Trophoblast cell (in vitro differentiated cells and primary cell): ENCODE measurements at regions not wholly inside any gene's neighbourhood (a gene's known extent, or its start where the extent isn't known, plus 50 kb on each side); places are given as distances from the start of the nearest gene placed in this dataset.

Experiments
- DNase-seq, 2 donors: peaks; one replicate each; pipeline ENCODE4 v3.0.0-alpha.2; 2016
- H2AFZ ChIP-seq: 2 replicates; pipeline ENCODE4 v1.6.1; 2013; ENCODE audit warnings: low read length, moderate library complexity, mild to moderate bottlenecking; ENCODE audit not compliant: insufficient read depth, poor library complexity
- H2AK5ac ChIP-seq: 2 replicates; pipeline ENCODE4 v1.6.1; 2013; ENCODE audit warnings: mild to moderate bottlenecking, low read length
- H2BK120ac ChIP-seq: 2 replicates; pipeline ENCODE4 v1.6.1; 2013; ENCODE audit warnings: low read length, mild to moderate bottlenecking, moderate library complexity; ENCODE audit not compliant: insufficient read depth, poor library complexity
- H2BK12ac ChIP-seq: 2 replicates; pipeline ENCODE4 v1.6.1; 2013; ENCODE audit warnings: mild to moderate bottlenecking, low read length, moderate library complexity
- H2BK5ac ChIP-seq: 2 replicates; pipeline ENCODE4 v1.6.1; 2013; ENCODE audit warnings: low read length, low read depth, moderate library complexity, mild to moderate bottlenecking; ENCODE audit not compliant: poor library complexity
- H3K14ac ChIP-seq: 2 replicates; pipeline ENCODE4 v1.6.1; 2013; ENCODE audit warnings: mild to moderate bottlenecking, low read length
- H3K18ac ChIP-seq: 2 replicates; pipeline ENCODE4 v1.6.1; 2013; ENCODE audit warnings: mild to moderate bottlenecking, low read length
- H3K23ac ChIP-seq: 2 replicates; pipeline ENCODE4 v1.6.1; 2013; ENCODE audit warnings: low read length
- H3K27ac ChIP-seq: 2 replicates; pipeline ENCODE4 v1.5.1; 2013; ENCODE audit warnings: low read depth, mild to moderate bottlenecking, inconsistent platforms, low read length, moderate library complexity
- H3K27me3 ChIP-seq: 2 replicates; pipeline ENCODE4 v1.6.1; 2013; ENCODE audit warnings: inconsistent platforms, mild to moderate bottlenecking, low read length, moderate library complexity; ENCODE audit not compliant: insufficient read depth
- H3K36me3 ChIP-seq, 2 experiments: 1 replicate in 1 of 2; 2 replicates in 1 of 2; pipeline ENCODE4 v1.6.1; 2013; ENCODE audit warnings: low read length in 2 of 2, mild to moderate bottlenecking in 2 of 2, moderate library complexity in 1 of 2; ENCODE audit not compliant: insufficient read depth in 2 of 2, control insufficient read depth in 1 of 2
- H3K4ac ChIP-seq: 2 replicates; pipeline ENCODE4 v1.6.1; 2013; ENCODE audit warnings: low read depth, mild to moderate bottlenecking, low read length, moderate library complexity
- H3K4me1 ChIP-seq, 2 experiments: 1 replicate in 1 of 2; 2 replicates in 1 of 2; pipeline ENCODE4 v1.6.1; 2013; ENCODE audit warnings: low read length in 2 of 2, mild to moderate bottlenecking in 2 of 2, moderate library complexity in 1 of 2; ENCODE audit not compliant: insufficient read depth in 2 of 2, control insufficient read depth in 1 of 2
- H3K4me2 ChIP-seq: 2 replicates; pipeline ENCODE4 v1.6.1; 2013; ENCODE audit warnings: inconsistent platforms, mild to moderate bottlenecking, low read length, moderate library complexity
- H3K4me3 ChIP-seq: 2 replicates; pipeline ENCODE4 v1.5.1; 2013; ENCODE audit warnings: mild to moderate bottlenecking, low read depth, low read length, inconsistent platforms
- H3K79me1 ChIP-seq: one replicate; pipeline ENCODE4 v1.6.1; 2013; ENCODE audit warnings: low read length
- H3K79me2 ChIP-seq: 2 replicates; pipeline ENCODE4 v1.6.1; 2013; ENCODE audit warnings: low read length, mild to moderate bottlenecking; ENCODE audit not compliant: control insufficient read depth, insufficient read depth, poor library complexity
- H3K9ac ChIP-seq: 2 replicates; pipeline ENCODE4 v1.6.1; 2013; ENCODE audit warnings: mild to moderate bottlenecking, low read length
- H3K9me3 ChIP-seq: 2 replicates; pipeline ENCODE4 v1.6.1; 2013; ENCODE audit warnings: low read depth, mild to moderate bottlenecking, control low read depth, inconsistent platforms, low read length; ENCODE audit not compliant: insufficient read depth
- H4K12ac ChIP-seq: 2 replicates; pipeline ENCODE4 v1.6.1; 2013; ENCODE audit warnings: low read depth, mild to moderate bottlenecking, low read length, moderate library complexity
- H4K8ac ChIP-seq: 2 replicates; pipeline ENCODE4 v1.6.1; 2013; ENCODE audit warnings: low read depth, mild to moderate bottlenecking, low read length, moderate library complexity
- H4K91ac ChIP-seq: one replicate; pipeline ENCODE4 v1.6.1; 2013; ENCODE audit warnings: low read depth, mild to moderate bottlenecking, low read length, moderate library complexity
- WGBS: extraction: QIAGEN DNeasy Blood & Tissue Kit; methylation state at CpG from one replicate; pipeline ENCODE4 v1.1.7; 2013; ENCODE audit warnings: missing lambda C conversion rate; ENCODE audit not compliant: insufficient read length, insufficient coverage; ENCODE audit errors: extremely low coverage; 5-methylcytosine and 5-hydroxymethylcytosine counted together

DNA sequence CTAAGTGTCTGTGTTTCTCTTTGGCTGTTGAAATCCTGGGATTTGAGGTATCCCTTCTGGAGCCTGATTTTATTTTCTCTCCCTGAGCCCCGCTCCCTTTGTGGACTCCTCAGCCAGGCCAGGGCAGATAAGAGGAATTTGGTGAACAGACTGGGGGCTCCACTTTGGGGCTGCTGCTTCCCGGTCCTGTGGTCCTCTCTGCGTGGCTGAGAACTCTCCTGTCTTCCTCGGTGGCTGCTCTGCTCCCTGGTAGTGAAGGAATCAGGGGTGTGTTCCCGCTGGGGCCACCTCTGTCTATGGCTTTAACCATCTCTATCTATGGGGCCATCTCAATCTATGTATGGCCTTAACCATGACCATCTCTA is 71.7 kb upstream of the SH3PXD2B start:
- Histone ChIP-seq H3K36me3 (no peaks in the 10 kb centered on the region), H3K18ac (no peak overlapping the region), H2AK5ac (no peak overlapping the region), H2BK12ac (no peak overlapping the region), H3K23ac (no peak overlapping the region), H3K14ac (no peak overlapping the region), H3K9me3 (peaks cover 2% of the 10 kb centered on the region), H3K4me1 (no peaks in the 10 kb centered on the region), H2AFZ (no peak overlapping the region), H4K8ac (no peak overlapping the region), H2BK5ac (no peak overlapping the region), H4K12ac (no peak overlapping the region), H3K4ac (no peak overlapping the region), H3K9ac (no peak overlapping the region), H3K79me1 (no peaks in the 10 kb centered on the region), H3K27ac (no peak overlapping the region), H3K4me2 (no peak overlapping the region), H3K79me2 (no peaks in the 10 kb centered on the region), H4K91ac (no peak overlapping the region), H2BK120ac (no peak overlapping the region), H3K4me3 (no peak overlapping the region), H3K27me3 (no peaks in the 10 kb centered on the region)
- no CpG with 5 or more reads among the region's 5 CpGs for WGBS
- DNase-seq = no peak

DNA sequence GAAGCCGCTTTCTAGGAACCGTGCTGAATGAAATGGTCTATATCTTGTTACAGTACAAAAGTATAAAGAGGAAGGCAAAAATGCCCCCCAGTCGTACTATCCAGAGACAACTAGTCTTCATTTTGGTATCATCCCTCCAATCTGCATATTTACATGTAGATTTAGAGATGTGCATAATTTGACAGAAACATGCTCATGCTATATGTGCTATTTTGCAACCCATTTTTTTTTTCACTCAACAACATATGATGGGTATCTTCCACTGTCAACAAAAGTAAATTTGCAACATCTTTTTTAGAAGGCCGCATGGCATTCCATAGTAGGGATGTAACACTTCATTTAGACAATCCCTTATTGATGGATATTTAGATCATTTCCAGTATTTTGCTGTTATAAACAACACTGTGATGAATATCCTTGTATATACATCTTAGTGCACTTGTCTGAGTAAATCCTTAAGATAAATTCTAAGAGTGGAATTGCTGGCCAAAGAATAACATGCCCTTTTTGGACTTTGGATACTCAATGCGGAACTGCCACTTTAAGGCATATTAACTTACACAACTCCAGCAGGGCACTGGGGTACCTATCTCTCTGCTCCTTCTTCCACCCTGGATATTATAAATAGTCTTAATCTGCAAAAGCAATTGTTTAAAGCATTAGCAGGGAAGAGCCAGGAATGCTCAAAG is 71.1 kb upstream of the SH3PXD2B start:
- Histone ChIP-seq H3K27me3 (no peaks in the 10 kb centered on the region), H3K36me3 (no peaks in the 10 kb centered on the region), H3K4me1 (no peaks in the 10 kb centered on the region), H2BK12ac (no peak overlapping the region), H3K23ac (no peak overlapping the region), H3K4me2 (no peak overlapping the region), H3K27ac (no peak overlapping the region), H2BK5ac (no peak overlapping the region), H3K14ac (no peak overlapping the region), H3K18ac (no peak overlapping the region), H3K9me3 (peaks cover 2% of the 10 kb centered on the region), H4K12ac (no peak overlapping the region), H4K8ac (no peak overlapping the region), H3K4ac (no peak overlapping the region), H2BK120ac (no peak overlapping the region), H3K9ac (no peak overlapping the region), H2AFZ (no peak overlapping the region), H3K4me3 (no peak overlapping the region), H4K91ac (no peak overlapping the region), H3K79me1 (no peaks in the 10 kb centered on the region), H3K79me2 (no peaks in the 10 kb centered on the region), H2AK5ac (no peak overlapping the region)
- no peak for DNase-seq
- WGBS = no CpG with 5 or more reads among the region's 5 CpGs

GRCh38 chr5:172524573-172525021 is 70.3 kb upstream of the SH3PXD2B start:
- H3K36me3 ChIP-seq = no peaks in the 10 kb centered on the region
- no peak overlapping the region for H3K4ac ChIP-seq
- no peak overlapping the region for H2AFZ ChIP-seq
- peak in 1 of 2 donors; percentile 14 for DNase-seq
- no peaks in the 10 kb centered on the region for H3K79me2 ChIP-seq
- no peak overlapping the region for H4K12ac ChIP-seq
- no CpG with 5 or more reads among the region's 6 CpGs for WGBS
- H2BK12ac ChIP-seq = no peak overlapping the region
- H3K4me1 ChIP-seq = no peaks in the 10 kb centered on the region
- H3K27me3 ChIP-seq = no peaks in the 10 kb centered on the region
- H3K9ac ChIP-seq = no peak overlapping the region
- H3K27ac ChIP-seq = no peak overlapping the region
- no peak overlapping the region for H3K14ac ChIP-seq
- no peak overlapping the region for H4K8ac ChIP-seq
- H4K91ac ChIP-seq = no peak overlapping the region
- H2BK120ac ChIP-seq = no peak overlapping the region
- no peak overlapping the region for H3K23ac ChIP-seq
- no peak overlapping the region for H3K18ac ChIP-seq
- H3K4me2 ChIP-seq = no peak overlapping the region
- H2BK5ac ChIP-seq = no peak overlapping the region
- no peak overlapping the region for H2AK5ac ChIP-seq
- H3K79me1 ChIP-seq = no peaks in the 10 kb centered on the region
- H3K4me3 ChIP-seq = no peak overlapping the region
- H3K9me3 ChIP-seq = peaks cover 2% of the 10 kb centered on the region

DNA sequence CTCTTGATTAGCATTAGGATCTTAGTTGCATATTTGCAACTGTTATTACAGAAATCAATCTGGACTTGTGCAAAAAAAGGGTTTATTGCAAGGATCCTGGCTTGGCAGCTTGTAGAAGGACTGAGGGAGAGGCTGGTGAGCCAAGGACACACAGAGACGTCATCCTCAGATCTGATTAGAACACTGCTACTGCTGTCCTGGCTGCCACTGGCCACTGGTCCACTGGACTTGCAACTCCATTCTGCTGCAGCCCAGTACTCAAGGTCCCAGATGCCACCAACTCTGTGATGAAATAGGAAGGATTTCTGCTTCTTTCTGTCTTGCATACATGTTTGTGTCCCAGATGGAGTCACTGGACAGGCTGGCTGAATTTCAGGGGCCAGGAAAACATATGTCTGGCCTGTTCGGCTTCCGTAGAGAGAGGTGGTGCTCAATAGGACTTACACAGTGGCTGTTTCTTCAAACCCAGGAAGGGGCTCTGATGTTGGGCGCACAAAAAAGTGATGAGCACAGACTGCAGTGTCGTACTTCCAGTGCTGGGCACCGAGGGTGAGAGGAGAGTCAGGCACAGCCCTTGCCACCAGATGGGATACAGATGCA is 68.9 kb upstream of the SH3PXD2B start:
- Histone ChIP-seq H3K4me2 (no peak overlapping the region), H3K23ac (no peak overlapping the region), H2AFZ (no peak overlapping the region), H2BK12ac (no peak overlapping the region), H2BK120ac (no peak overlapping the region), H3K36me3 (no peaks in the 10 kb centered on the region), H4K91ac (no peak overlapping the region), H4K12ac (no peak overlapping the region), H2AK5ac (no peak overlapping the region), H3K79me1 (no peaks in the 10 kb centered on the region), H3K27me3 (no peaks in the 10 kb centered on the region), H3K4ac (no peak overlapping the region), H2BK5ac (no peak overlapping the region), H3K79me2 (no peaks in the 10 kb centered on the region), H3K14ac (no peak overlapping the region), H3K4me1 (no peaks in the 10 kb centered on the region), H3K27ac (no peak overlapping the region), H3K9ac (no peak overlapping the region), H4K8ac (no peak overlapping the region), H3K9me3 (peaks cover 2% of the 10 kb centered on the region), H3K18ac (no peak overlapping the region), H3K4me3 (no peak overlapping the region)
- no peak for DNase-seq
- whole genome bisulfite sequencing = no CpG with 5 or more reads among the region's 6 CpGs
